HG02973 (cell line): ENCODE measurements at regions not wholly inside any gene's neighbourhood (a gene's known extent, or its start where the extent isn't known, plus 50 kb on each side); places are given as distances from the start of the nearest gene placed in this dataset.

Experiments
- ATAC-seq: cut with Tn5 transposase; IDR thresholded peaks from one replicate; pipeline ENCODE4 v1.9.1; 2021; ENCODE audit warnings: moderate library complexity; ENCODE audit not compliant: unreplicated experiment

DNA sequence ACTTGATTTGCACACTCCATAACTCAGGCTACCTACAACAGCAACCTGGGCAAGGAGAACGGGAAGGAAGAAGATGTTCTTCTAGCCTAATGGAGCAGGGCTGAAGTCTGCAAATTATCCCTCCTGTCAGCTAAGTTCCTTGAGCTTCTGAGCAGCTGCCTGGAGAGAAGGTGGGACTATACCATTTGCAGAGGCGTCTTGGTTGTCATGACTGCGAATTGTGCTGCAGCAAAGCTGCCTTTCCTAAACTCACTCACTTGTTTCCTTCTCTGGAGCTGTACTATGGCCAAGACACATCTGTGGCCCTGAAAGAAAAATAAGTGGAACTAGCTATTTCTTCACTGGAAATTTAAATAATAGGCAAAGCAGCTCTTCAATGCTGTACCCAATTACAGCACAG, 682.4 kb upstream of the GRIA3 start:
- ATAC-seq = no peak

DNA sequence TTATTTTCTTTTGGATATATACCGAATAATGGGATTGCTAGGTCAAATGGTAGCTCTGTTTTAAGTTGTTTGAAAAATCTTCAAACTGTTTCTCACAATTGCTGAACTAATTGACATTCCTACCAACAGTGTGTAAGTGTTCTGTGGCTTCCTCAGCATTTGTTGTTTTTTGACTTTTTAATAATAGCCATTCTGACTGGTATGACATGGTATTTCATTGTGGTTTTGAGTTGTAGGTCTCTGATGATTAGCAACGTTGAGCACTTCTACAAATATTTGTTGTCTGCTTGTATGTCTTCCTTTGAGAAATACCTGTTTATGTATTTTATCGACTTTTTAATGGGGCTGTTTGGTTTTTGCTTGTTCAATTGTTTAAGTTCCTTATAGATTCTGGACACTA, 680.1 kb upstream of the GRIA3 start:
- no peak for ATAC-seq

DNA sequence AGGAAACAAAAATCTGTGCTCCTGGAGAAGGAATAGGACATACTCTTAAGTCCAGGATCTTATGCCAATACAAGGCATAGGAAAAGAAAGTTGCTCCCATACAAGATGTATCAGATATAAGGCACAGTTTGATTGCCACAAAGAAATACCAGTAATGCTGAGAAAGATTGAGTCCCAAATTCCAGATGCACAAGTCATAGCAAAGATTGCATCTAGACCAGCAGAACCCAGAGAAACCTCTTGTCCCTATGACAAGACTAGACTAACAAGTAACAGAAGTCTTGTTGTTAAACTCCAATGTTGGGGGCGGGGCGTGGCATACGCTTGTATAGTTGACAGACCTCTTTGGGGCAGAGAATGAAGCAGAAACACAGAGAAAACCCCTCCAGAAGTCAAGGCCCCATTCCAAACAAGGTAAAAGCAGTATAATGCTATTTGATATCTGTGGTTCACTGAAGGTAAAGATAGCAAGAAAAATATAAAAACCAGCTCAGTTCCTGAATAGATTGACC, 671.5 kb upstream of the GRIA3 start:
- no peak for ATAC-seq

DNA sequence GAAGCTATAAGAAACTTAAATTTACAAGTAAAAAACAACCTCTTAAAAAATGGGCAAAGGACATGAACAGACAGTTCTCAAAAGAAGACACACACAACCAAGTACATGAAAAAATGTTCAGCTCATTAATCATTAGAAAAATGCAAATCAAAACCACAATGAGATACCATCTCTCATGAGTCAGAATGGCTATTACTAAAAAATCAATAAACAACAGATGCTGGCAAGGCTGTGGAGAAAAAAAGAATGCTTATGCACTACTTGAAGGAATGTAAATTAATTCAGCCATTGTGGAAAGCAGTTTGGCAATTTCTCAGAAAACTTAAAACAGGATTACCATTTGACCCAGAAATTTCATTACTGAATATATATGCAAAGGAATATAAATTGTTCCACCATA, 666.3 kb upstream of the GRIA3 start:
- no peak for ATAC-seq

DNA sequence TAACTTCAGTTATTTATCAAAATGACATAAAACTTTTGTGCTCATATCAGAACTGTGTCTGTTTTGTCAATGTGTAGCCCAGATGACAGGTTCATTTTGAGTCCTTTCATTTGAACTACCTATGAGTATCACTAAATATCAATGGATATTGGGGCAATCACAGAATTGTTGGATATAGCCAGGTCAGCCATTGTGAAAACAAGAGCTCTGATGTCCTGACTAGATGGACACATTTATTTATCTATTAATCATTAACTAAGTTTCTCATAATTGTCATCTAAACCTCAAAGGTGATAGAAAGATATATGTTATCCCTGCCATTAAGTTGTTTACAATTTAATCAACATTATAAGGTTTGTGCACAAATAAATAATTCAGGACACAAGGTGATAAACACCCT, 638.3 kb upstream of the GRIA3 start:
- no peak for ATAC-seq

DNA sequence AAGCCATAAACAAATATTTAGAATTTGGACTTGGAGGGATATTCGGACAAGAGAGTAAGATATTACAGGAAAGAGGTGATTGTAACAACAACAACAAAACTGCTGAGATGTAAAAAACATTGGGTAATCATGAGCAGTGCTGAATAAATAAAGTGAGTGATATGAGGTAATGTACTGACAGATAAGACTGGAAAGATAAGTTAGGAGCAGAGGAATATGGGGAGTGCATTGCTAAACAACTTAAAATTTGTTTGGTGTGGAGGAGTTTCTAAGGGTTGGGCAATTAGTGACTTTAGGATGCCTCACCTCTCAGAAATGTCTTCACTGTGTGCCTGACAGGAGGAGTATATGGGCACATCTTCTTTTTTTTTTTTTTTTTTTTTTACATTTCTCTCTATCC, 637.8 kb upstream of the GRIA3 start:
- ATAC-seq = no peak

DNA sequence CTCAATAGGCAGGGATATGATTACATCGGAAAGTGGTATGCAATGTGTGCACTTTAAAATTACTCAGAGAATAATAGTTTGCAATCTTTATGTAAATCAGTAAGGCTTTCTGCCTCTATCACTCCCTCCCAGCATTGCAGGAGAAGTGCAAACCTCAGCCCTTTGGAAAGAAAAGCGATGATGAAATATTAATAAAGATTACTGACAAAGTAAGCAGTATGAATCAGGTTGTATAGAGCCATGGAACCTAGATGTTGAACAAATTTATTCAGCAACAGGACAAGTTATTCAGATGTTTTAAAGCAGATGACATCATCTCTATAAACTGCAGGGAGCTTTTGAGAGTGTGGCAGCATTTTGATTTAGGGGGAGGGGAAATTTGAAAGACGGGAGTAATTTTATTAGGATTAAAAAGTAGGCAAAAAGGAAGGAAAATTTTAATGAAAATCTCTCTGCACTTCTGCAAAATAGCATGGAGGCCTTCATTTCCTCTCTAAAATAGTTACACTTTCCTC, 631.7 kb upstream of the GRIA3 start:
- ATAC-seq = no peak

DNA sequence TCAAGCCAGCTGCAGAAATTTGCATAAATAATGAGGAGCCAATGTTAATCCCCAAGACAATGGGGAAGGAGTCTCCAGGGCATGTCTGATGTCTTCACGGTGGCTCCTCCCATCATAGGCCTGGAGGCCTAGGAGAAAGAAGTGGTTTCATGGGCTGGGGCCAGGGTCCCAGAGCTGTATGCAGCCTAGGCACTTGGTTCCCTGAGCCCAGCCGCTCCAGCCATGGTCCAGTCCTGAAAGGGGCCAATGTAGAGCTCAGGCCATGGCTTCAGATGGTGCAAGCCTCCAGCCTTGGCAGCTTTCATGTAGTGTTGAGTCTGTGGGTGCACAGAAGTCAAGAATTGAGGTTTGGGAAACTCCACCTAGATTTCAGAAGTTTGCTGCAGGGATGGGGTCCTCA, 628.2 kb upstream of the GRIA3 start:
- ATAC-seq = no peak

DNA sequence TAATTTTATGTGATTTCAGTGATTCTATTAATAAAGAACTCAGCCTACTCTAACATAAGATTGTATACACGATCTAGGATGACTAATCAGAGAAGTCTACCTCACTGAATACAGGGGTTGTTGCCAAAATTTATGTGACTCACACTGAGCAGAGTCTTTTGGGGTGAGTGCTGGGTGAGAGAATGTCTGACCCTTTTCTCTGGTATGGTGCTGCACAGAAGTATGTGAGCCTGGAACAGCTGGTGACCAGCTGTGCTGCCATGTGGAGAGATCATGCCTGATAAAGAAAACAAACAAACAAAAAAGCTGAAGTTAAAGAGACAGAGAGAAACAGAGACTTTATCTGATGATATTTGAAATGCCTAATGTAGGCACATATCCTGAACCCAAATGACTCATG, 618.1 kb upstream of the GRIA3 start:
- ATAC-seq = no peak

DNA sequence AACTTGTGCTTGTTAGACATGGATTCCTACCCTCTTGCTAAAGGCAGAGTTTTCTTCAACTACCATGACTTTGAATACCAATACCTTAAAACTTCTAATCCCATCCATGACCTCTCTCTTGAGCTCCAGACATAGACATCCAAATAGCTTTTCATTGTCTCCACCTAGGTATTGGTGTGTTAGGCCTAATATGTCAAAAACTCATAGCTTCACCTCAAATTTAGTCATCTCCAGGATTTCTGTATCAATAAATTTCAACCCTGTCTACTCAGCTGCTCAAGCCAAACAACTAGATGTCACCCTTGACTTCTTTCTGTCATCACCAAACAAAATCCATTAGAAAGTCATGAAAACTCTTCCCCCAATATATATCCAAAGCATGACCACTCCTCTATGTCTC, 617.7 kb upstream of the GRIA3 start:
- no peak for ATAC-seq

DNA sequence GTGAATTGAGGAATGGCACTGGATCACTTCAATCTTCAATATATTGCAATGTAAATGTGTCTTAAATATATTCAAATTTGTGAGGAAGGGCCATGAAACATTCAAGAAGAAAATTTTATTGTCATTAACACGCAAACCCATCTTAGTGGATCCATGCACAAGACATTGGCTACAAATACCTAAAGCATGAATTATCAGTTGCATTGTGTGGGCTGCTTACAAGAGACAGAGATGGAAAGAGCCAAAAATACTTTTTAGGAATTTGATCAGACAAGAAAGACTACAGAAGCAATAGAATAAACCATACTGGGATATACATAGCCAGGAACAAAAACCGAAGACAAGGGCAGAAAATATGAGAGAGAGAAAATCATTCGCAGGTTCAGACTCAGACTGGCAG, 616.2 kb upstream of the GRIA3 start:
- ATAC-seq = no peak

DNA sequence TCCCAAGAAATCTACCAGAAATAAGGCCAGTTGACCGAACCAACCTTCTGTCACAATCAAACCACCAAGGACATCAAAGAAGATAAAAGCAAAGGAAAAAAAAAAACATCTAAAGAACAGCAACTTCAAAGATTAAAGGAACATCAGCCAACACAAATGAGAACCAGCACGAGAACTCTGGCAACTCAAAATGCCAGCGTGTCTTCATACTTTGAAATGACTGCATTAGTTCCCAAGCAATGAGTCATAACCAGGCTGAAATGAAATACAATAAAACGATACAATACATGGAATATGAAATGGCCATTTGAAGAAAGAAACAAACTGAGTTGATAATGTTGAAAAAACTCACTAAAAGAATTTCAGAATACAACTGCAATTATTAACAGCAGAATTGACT, 611.6 kb upstream of the GRIA3 start:
- ATAC-seq = no peak

DNA sequence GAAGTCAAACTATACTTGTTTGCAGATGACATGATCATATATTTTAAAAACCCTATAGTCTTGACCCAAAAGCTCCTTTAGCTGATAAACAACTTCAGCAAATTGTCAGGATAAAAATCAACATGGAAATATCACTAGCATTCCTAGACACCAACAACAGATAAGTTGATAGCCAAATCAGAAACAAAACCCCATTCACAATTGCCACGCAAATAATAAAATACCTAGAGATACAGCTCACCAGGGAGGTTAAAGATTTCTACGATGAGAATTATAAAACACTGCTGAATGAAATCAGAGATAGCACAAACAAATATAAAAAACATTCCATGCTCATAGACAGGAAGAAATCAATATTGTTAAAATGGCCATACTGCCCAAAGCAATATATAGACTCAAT, 605.0 kb upstream of the GRIA3 start:
- no peak for ATAC-seq

DNA sequence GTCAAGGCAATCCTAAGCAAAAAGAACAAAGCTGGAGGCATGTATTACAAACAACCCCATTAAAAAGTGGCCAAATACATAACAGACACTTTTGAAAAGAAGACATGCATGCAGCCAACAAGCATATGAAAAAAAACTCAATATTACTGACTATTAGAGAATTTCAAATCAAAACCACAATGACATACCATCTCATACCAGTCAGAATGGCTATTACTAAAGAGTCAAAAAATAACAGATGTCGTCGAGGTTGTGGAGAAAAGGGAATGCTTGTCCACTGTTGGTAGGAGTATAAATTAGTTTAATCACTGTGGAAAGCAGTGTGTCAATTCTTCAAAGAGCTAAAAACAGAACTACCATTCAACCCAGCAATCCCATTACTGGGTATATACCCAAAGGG, 604.6 kb upstream of the GRIA3 start:
- ATAC-seq = no peak

DNA sequence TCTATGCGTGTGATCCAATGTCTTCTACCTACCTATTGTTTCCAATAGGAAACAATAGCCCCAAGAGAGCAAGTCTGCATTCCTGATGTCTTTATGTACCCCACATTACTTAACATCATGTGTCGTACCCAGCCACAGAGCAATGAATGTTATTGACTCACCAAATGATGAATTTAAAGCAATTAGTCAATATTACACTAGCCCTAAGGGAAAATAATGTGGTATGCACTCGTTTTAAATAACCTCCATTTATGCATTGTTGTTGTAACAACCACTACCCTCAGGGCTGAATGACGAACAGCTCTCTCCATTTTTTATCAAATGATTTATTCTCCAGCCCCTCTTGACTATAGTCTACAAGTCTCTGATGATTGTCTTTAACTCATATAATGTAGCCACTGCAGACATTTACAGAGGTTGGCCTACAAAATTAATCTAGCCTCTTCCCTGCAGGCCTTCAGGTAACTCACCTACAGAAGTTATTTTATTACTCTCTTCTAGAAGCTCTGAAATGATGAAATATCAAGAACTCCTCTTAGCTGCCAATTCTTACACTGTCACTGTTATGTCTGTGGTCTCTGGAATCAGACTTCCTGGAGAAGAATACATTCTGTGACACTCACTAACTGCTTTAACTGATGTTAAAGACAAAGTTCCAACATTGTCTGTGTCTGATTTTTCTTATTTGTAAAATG, 601.7 kb upstream of the GRIA3 start:
- ATAC-seq = no peak

DNA sequence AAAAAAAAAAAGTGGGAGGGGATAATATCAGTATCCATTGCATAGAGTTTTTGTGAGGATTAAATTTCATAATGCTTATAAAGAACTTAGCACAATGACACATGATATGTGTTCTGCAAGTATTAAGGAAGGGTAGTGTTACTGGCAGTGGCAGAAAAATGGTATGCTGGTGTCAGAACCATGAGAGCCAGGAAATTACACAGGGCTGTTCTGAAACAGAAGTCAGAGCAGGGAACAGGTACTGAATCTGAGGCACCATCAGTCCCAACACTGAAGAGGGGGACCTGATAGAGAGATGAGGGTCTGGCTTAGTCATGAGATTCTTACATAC, 601.1 kb upstream of the GRIA3 start:
- no peak for ATAC-seq

DNA sequence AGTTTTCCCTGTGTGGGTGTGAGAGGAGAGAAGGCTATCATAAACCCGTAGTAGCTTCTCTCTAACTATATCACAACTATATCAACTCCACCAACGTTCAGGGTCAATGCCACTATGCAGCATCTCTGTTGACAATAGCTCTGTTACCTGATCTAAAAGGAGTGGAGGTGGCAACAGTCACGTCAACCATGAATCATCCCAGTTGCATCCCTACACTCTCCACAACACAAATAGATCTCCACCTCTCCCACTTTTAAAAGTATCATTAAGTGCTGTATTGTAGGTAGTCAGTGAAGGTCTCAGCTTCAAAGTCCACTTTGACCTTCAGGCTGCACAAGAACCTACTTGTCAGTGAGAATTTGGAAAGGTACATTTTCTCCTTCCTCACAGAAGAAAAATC, 600.5 kb upstream of the GRIA3 start:
- ATAC-seq = no peak

DNA sequence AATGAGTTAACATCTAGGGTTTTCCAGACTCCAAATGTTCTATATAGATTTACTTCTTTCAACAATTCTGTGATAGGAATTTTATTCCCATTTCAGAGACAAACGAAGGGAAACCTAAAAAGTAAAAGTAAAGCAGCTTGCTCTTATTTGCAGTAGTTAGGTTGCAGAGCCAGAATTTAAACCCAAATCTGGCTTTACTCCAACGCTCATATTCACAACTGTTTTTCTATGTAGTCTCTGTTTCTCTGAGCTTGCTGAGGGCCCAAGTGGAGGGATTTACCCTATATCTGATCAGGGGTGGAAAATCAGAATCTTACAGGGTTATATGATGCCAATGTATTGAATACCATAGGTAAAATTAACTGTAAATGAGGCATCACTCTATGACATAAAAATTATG, 599.1 kb upstream of the GRIA3 start:
- no peak for ATAC-seq

DNA sequence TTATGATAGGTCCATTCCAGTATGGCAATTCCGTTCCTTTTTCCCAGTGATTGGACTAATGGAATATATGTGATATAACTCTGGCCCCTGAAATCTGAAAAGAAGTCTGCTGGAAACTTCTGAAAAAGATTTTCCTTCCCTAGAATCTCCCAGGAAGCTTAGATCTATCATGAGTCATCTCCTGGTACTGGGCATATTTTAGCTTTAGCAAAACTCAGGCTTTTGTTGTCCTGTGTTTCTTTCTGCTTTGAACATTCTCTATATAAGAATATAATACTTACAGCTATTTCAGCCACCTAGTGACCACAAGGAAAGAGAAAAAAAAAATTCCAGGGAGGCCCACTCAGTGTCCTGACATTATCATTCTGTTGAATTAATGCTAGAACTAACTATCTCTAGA, 597.2 kb upstream of the GRIA3 start:
- no peak for ATAC-seq

DNA sequence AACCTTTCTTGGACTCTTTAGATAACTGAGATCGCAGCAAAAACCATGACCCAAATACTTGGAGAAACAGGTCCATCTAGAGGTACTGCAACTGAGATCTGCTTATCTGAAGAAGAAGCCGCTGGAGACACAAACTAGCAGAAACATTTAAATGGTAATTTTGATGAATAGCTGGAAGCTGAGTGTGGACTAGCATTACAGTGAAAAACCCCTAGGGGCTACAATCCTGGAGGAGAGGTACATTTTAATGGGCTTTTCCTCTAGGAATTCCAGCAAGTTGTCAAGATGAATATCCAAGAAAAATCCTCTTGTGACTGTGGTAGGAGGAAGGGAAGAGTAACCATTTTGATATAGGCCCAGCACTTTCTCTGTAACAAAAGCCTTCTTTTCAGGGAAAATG, 592.5 kb upstream of the GRIA3 start:
- no peak for ATAC-seq

DNA sequence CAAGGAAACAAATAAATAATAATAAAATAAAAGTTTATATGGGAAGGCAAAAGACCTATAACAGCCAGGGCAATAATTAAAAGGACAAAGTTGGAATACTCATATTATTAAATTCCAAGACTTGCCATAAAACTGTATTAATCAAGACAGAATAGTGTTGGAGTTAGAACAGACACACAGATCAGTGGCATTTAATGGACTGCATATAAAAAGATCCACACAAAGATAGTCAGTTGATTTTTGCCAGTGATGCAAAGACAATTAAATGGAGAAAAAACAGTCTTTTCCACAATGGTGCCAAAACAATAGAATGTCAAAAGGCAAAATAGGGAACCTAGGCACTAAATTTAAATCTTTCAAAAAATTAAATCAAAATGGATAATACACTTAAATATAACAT, 587.1 kb upstream of the GRIA3 start:
- ATAC-seq = no peak

DNA sequence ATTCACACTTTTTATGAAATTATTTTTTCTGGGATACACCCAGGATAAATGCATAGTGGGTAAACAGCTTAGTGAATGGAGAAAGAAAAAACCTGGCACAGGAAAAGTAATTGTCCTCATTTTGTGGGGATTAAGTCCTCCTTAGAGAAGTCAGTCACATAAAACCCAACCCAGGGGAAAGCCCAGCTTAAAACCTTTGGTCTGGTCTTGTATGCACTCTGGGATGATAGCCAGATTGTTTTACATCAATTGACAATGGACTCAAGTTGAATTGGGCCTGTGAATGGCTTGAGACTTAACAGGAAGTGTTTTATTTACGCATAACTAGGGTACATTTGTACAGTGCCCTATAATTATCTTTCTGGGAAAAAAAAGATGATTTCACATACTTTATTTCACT, 561.3 kb upstream of the GRIA3 start:
- no peak for ATAC-seq

DNA sequence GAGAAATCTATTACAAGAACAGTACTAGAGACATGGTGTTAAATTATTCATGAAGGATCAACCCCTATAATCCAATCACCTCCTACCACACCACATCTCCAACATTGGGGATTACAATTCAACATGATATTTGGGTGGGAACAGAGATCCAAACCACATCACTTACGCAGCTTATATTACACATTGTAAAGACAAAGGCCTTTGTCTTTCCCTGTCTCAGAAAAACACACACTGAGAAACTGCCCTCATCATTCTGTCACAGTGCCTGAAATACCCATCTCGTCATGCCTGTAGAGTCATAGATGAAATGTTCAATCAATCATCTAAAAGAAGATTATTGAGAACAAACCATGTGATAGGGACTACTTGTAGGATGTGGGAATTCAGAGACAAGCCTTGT, 558.8 kb upstream of the GRIA3 start:
- ATAC-seq = no peak
